CD14-positive monocyte (primary cell): ENCODE measurements at regions not wholly inside any gene's neighbourhood (a gene's known extent, or its start where the extent isn't known, plus 50 kb on each side); places are given as distances from the start of the nearest gene placed in this dataset.

Experiments used
- DNase-seq, 3 donors: peaks; one replicate each; pipeline ENCODE4 v3.0.0-alpha.2; 2011 to 2022
- H2AFZ ChIP-seq: 2 replicates; pipeline ENCODE4 v1.6.0; 2012; ENCODE audit warnings: mild to moderate bottlenecking, low read depth, low read length, inconsistent platforms; ENCODE audit not compliant: insufficient read depth, poor library complexity, severe bottlenecking
- H3K27ac ChIP-seq, 2 donors: 1 replicate in 1 of 2; 2 replicates in 1 of 2; pipeline ENCODE4 v1.5.1; 2012 to 2013; ENCODE audit warnings: low read length in 2 of 2, control low read depth in 1 of 2, inconsistent platforms in 1 of 2, low read depth in 1 of 2, mild to moderate bottlenecking in 1 of 2
- H3K27me3 ChIP-seq, 2 donors: one replicate each; pipeline versions ENCODE4 v1.6.0 to v1.6.1; 2011 to 2013; ENCODE audit warnings: low read length in 2 of 2; ENCODE audit not compliant: control insufficient read depth in 2 of 2, insufficient read depth in 2 of 2
- H3K36me3 ChIP-seq, 2 donors: replicated peaks in 1 of 2; 1 replicate in 1 of 2; 2 replicates in 1 of 2; pipeline versions ENCODE4 v1.5.1 to v1.6.1; 2012 to 2013; ENCODE audit warnings: low read length in 2 of 2, control low read depth in 1 of 2, inconsistent platforms in 1 of 2, mild to moderate bottlenecking in 1 of 2; ENCODE audit not compliant: insufficient read depth in 2 of 2, control insufficient read depth in 1 of 2
- H3K4me1 ChIP-seq, 2 donors: 1 replicate in 1 of 2; 2 replicates in 1 of 2; pipeline versions ENCODE4 v1.5.1 to v1.6.1; 2012 to 2013; ENCODE audit warnings: low read length in 2 of 2, control low read depth in 1 of 2, inconsistent platforms in 1 of 2, mild to moderate bottlenecking in 1 of 2, moderate library complexity in 1 of 2; ENCODE audit not compliant: insufficient read depth in 2 of 2, control insufficient read depth in 1 of 2
- H3K4me2 ChIP-seq: replicated peaks from 2 replicates; pipeline ENCODE3; 2012; ENCODE audit warnings: low read length, moderate library complexity, mild to moderate bottlenecking; ENCODE audit not compliant: poor library complexity, severe bottlenecking; ENCODE audit errors: extremely low read depth
- H3K4me3 ChIP-seq, 3 experiments: fragments of 200-600 bp in 1 of 3; sonication (generic) in 1 of 3; replicated peaks in 1 of 3; 1 replicate in 2 of 3; 2 replicates in 1 of 3; pipeline ENCODE4 v1.5.1; 2011 to 2013; ENCODE audit warnings: low read length in 3 of 3, mild to moderate bottlenecking in 3 of 3, control low read depth in 2 of 3, low read depth in 2 of 3, inconsistent platforms in 1 of 3, moderate library complexity in 1 of 3
- H3K79me2 ChIP-seq: 2 replicates; pipeline ENCODE4 v1.6.0; 2012; ENCODE audit warnings: mild to moderate bottlenecking, control low read depth, inconsistent platforms, low read length, moderate library complexity; ENCODE audit not compliant: insufficient read depth
- H3K9ac ChIP-seq: 2 replicates; pipeline ENCODE4 v1.6.0; 2017; ENCODE audit warnings: low read length, mild to moderate bottlenecking; ENCODE audit not compliant: insufficient read depth, poor library complexity, severe bottlenecking
- H3K9me3 ChIP-seq, 2 donors: replicated peaks in 1 of 2; 1 replicate in 1 of 2; 2 replicates in 1 of 2; pipeline versions ENCODE4 v1.5.1 to v1.6.1; 2012 to 2013; ENCODE audit warnings: low read length in 2 of 2, control low read depth in 1 of 2; ENCODE audit not compliant: control insufficient read depth in 1 of 2, insufficient read depth in 1 of 2
- H4K20me1 ChIP-seq: 2 replicates; pipeline ENCODE4 v1.6.0; 2012; ENCODE audit warnings: mild to moderate bottlenecking, low read length, control low read depth, moderate library complexity; ENCODE audit not compliant: insufficient read depth
- H3K27ac Mint-ChIP-seq, 7 donors: one replicate each; pipeline ENCODE4 v1.8.0; 2020; ENCODE audit warnings: mild to moderate bottlenecking in 7 of 7, mixed read lengths in 7 of 7, moderate library complexity in 6 of 7, inconsistent platforms in 2 of 7
- H3K27me3 Mint-ChIP-seq, 3 donors: one replicate each; pipeline ENCODE4 v1.8.0; 2021 to 2022; ENCODE audit warnings: low read depth in 3 of 3, mild to moderate bottlenecking in 3 of 3, mixed read lengths in 3 of 3, moderate library complexity in 3 of 3, inconsistent platforms in 1 of 3
- H3K36me3 Mint-ChIP-seq, 2 donors: one replicate each; pipeline ENCODE4 v1.8.0; 2020; ENCODE audit warnings: mixed read lengths in 2 of 2, inconsistent platforms in 1 of 2, mild to moderate bottlenecking in 1 of 2
- H3K4me1 Mint-ChIP-seq: one replicate; pipeline ENCODE4 v1.8.0; 2020; ENCODE audit warnings: mild to moderate bottlenecking, mixed read lengths
- H3K4me3 Mint-ChIP-seq, 2 donors: one replicate each; pipeline ENCODE4 v1.8.0; 2020; ENCODE audit warnings: mild to moderate bottlenecking in 2 of 2, mixed read lengths in 2 of 2, moderate library complexity in 1 of 2
- H3K9me3 Mint-ChIP-seq, 7 donors: one replicate each; pipeline ENCODE4 v1.8.0; 2020 to 2022; ENCODE audit warnings: mixed read lengths in 7 of 7, mild to moderate bottlenecking in 6 of 7, moderate library complexity in 6 of 7, inconsistent platforms in 2 of 7
- WGBS: methylation state at CpG from one replicate; pipeline ENCODE4 v1.1.5; 2013; ENCODE audit warnings: missing lambda C conversion rate; ENCODE audit not compliant: insufficient coverage; 5-methylcytosine and 5-hydroxymethylcytosine counted together
- intact Hi-C, 2 donors: fragments of 100-400 bp; cut with micrococcal nuclease; formaldehyde crosslinking; loops; one replicate each; pipeline versions ENCODE4 v1.15.0 to v1.15.1; 2023
- TF ChIP-seq, protein P1 (sequence below): fragments of 200-600 bp; IDR thresholded peaks from one replicate; pipeline ENCODE4 v1.8.0; 2022; ENCODE audit warnings: antibody characterized with exemption, mild to moderate bottlenecking

DNA sequence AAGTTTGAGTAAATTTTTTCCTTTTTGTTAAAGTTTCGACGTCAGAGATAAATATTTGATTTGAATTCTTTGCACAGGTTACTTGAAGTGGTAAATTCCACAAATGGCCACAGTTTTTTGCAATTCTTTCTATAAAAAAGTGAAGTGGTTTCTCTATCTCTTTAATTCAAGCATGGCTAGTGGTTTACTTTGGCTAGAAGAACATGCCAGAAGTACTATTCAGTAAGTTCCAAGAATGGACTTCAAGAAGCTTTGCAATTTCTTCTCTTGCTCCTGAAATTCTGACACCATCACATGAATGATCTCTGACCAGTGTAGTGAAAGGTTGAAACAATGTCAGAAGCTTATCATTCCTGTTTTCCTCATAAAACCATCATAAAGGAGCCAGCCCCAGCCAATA, 55.7 kb upstream of the RNPC3 start:
- H3K9me3 Mint-ChIP-seq, result peaks cover 0 to 4% (median 1%) of the 10 kb centered on the region in 7 donors

DNA sequence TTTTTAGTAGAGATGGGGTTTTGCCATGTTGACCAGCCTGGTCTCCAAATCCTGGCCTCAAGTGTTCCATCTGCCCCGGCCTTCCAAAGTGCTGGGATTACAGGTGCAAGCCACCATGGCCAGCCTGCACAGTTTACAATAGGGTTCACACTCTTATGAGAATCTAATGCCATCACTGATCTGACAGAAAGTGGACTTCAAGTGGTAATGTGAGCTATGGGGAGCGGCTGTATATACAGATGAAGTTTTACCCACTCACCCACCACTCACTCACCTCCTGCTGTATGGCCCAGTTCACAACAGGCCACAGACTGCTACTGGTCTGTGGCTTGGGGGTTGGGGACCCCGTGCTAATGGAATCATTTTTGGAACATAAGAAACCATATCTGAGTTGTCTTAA, 58.4 kb upstream of the RNPC3 start:
- DNase-seq, result no peak
- intact Hi-C loops, result no loop called here
- H3K36me3 Mint-ChIP-seq, result no peaks in the 10 kb centered on the region

More for the DNA sequence above, 55.7 kb upstream of the RNPC3 start:
- Mint-ChIP-seq H3K4me1 (no peaks in the 10 kb centered on the region), H3K27me3 (peaks cover 0 to 4% (median 1%) of the 10 kb centered on the region in 3 donors), H3K36me3 (no peaks in the 10 kb centered on the region), H3K27ac (no peak overlapping the region), H3K4me3 (no peak overlapping the region)
- Histone ChIP-seq H3K79me2 (no peaks in the 10 kb centered on the region), H3K27ac (no peak overlapping the region), H3K36me3 (no peaks in the 10 kb centered on the region), H3K4me2 (no peak overlapping the region), H2AFZ (no peak overlapping the region), H3K9me3 (no peaks in the 10 kb centered on the region), H3K4me1 (no peaks in the 10 kb centered on the region), H3K4me3 (no peak overlapping the region), H4K20me1 (no peaks in the 10 kb centered on the region), H3K27me3 (no peaks in the 10 kb centered on the region), H3K9ac (no peak overlapping the region)
- TF ChIP-seq, protein P1, sequence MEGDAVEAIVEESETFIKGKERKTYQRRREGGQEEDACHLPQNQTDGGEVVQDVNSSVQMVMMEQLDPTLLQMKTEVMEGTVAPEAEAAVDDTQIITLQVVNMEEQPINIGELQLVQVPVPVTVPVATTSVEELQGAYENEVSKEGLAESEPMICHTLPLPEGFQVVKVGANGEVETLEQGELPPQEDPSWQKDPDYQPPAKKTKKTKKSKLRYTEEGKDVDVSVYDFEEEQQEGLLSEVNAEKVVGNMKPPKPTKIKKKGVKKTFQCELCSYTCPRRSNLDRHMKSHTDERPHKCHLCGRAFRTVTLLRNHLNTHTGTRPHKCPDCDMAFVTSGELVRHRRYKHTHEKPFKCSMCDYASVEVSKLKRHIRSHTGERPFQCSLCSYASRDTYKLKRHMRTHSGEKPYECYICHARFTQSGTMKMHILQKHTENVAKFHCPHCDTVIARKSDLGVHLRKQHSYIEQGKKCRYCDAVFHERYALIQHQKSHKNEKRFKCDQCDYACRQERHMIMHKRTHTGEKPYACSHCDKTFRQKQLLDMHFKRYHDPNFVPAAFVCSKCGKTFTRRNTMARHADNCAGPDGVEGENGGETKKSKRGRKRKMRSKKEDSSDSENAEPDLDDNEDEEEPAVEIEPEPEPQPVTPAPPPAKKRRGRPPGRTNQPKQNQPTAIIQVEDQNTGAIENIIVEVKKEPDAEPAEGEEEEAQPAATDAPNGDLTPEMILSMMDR, result no peak
- no peak for DNase-seq
- 80% methylated on average over 1 of the region's 2 CpGs for WGBS
- intact Hi-C loops, result no loop called here

More for the DNA sequence above, 58.4 kb upstream of the RNPC3 start:
- Histone ChIP-seq H3K9ac (no peak overlapping the region), H3K9me3 (no peaks in the 10 kb centered on the region), H2AFZ (no peak overlapping the region), H3K4me1 (no peaks in the 10 kb centered on the region), H4K20me1 (no peaks in the 10 kb centered on the region), H3K27ac (no peak overlapping the region), H3K27me3 (no peaks in the 10 kb centered on the region), H3K4me2 (no peak overlapping the region), H3K79me2 (no peaks in the 10 kb centered on the region), H3K4me3 (no peak overlapping the region), H3K36me3 (no peaks in the 10 kb centered on the region)
- H3K27ac Mint-ChIP-seq, result no peak overlapping the region
- H3K27me3 Mint-ChIP-seq, result peaks cover 0 to 4% (median 1%) of the 10 kb centered on the region in 3 donors
- peaks cover 0 to 4% (median 1%) of the 10 kb centered on the region in 7 donors for H3K9me3 Mint-ChIP-seq
- WGBS, result 83% methylated on average over 1 of the region's 3 CpGs
- H3K4me3 Mint-ChIP-seq, result no peak overlapping the region
- TF ChIP-seq, protein P1, result no peak
- H3K4me1 Mint-ChIP-seq, result no peaks in the 10 kb centered on the region
